IMR-90 (cell line): ENCODE measurements at regions not wholly inside any gene's neighbourhood (a gene's known extent, or its start where the extent isn't known, plus 50 kb on each side); places are given as distances from the start of the nearest gene placed in this dataset.

Experiments
- MAZ ChIP-seq: IDR thresholded peaks from 2 replicates; pipeline ENCODE4 v1.6.1; 2012; ENCODE audit warnings: low read depth, mild to moderate bottlenecking, low read length, improper control_type of control experiment, moderate library complexity, borderline replicate concordance
- POLR2A ChIP-seq: IDR thresholded peaks from 2 replicates; pipeline ENCODE4 v1.6.1; 2012; ENCODE audit warnings: mild to moderate bottlenecking, low read depth, low read length
- RFX5 ChIP-seq: IDR thresholded peaks from 2 replicates; pipeline ENCODE4 v1.8.0; 2012; ENCODE audit warnings: low read depth, mild to moderate bottlenecking, low read length, moderate library complexity
- SMC3 ChIP-seq: fragments of 150-350 bp; IDR thresholded peaks from 2 replicates; pipeline ENCODE4 v1.6.1; 2016; ENCODE audit warnings: low read depth, mild to moderate bottlenecking, antibody characterized with exemption, low read length, moderate library complexity
- TF ChIP-seq, protein P1 (sequence below): conservative IDR thresholded peaks from 2 replicates; pipeline ENCODE4 v1.5.1; 2012; ENCODE audit warnings: mild to moderate bottlenecking, low read depth, low read length, improper control_type of control experiment
- TF ChIP-seq, protein P2 (sequence below): fragments of 150-350 bp; IDR thresholded peaks from 2 replicates; pipeline ENCODE4 v1.6.1; 2017; ENCODE audit warnings: mild to moderate bottlenecking, antibody characterized with exemption, low read length, low read depth

DNA sequence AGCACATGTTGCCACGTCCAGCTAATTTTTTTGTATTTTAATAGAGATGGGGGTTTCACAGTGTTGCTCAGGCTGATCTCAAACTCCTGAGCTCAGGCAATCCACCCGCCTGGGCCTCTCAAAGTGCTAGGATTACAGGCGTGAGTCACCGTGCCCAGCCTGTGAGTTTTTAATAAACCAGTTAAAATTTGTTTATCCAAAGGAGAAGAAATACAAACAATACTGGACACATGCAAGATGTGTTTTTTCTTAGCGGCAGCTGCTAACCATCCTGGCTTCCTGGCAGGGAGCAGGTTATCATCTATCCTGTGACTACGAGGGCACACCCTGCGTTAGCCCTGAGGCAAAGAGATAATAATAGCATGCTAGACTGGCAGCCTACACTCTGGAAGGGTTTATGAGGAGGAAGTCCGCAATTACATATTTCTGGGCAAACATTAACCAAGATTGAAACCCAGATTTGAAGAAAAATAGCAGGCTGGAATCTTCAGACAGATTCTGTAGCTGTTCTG is 191.4 kb downstream of the SPRY1 start:
- TF ChIP-seq, protein P1, sequence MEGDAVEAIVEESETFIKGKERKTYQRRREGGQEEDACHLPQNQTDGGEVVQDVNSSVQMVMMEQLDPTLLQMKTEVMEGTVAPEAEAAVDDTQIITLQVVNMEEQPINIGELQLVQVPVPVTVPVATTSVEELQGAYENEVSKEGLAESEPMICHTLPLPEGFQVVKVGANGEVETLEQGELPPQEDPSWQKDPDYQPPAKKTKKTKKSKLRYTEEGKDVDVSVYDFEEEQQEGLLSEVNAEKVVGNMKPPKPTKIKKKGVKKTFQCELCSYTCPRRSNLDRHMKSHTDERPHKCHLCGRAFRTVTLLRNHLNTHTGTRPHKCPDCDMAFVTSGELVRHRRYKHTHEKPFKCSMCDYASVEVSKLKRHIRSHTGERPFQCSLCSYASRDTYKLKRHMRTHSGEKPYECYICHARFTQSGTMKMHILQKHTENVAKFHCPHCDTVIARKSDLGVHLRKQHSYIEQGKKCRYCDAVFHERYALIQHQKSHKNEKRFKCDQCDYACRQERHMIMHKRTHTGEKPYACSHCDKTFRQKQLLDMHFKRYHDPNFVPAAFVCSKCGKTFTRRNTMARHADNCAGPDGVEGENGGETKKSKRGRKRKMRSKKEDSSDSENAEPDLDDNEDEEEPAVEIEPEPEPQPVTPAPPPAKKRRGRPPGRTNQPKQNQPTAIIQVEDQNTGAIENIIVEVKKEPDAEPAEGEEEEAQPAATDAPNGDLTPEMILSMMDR = no peak
- no peak for TF ChIP-seq POLR2A
- TF ChIP-seq MAZ = 0 out of 2 replicates have a peak, but pooled peaks have one; percentile 16
- TF ChIP-seq, protein P2, sequence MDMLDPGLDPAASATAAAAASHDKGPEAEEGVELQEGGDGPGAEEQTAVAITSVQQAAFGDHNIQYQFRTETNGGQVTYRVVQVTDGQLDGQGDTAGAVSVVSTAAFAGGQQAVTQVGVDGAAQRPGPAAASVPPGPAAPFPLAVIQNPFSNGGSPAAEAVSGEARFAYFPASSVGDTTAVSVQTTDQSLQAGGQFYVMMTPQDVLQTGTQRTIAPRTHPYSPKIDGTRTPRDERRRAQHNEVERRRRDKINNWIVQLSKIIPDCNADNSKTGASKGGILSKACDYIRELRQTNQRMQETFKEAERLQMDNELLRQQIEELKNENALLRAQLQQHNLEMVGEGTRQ = no peak
- no peak for TF ChIP-seq SMC3
- TF ChIP-seq RFX5 = no peak
